Panc1 (cell line): ENCODE measurements at regions not wholly inside any gene's neighbourhood (a gene's known extent, or its start where the extent isn't known, plus 50 kb on each side); places are given as distances from the start of the nearest gene placed in this dataset.

Source experiments
- ATAC-seq: fragments of 200-7000 bp; cut with Tn5 transposase; 2 replicates; pipeline ENCODE4 v1.9.1; 2020; ENCODE audit warnings: mild to moderate bottlenecking, moderate library complexity
- BruUV-seq: library from RNA; stranded (reverse); fragments of 400-500 nt; replicated peaks from 2 replicates; lab custom pipeline; 2021; lab: Mats Ljungman, UMichigan
- CTCF ChIA-PET: fragments of 300-600 bp; sonication (Branson Sonifier 250); formaldehyde crosslinking; loops from one replicate; lab custom pipeline; 2022; ENCODE audit warnings: antibody characterized with exemption; lab: Charles Lee
- POLR2A ChIA-PET: fragments of 300-600 bp; sonication (Branson Sonifier 250); formaldehyde crosslinking; loops from one replicate; lab custom pipeline; 2022; ENCODE audit warnings: antibody characterized with exemption; lab: Charles Lee
- DNase-seq: peaks from one replicate; pipeline ENCODE4 v3.0.0-alpha.2; 2010; ENCODE audit warnings: low read depth, low spot score
- H3K27ac ChIP-seq: 2 replicates; pipeline ENCODE4 v1.5.1; 2011; ENCODE audit warnings: mild to moderate bottlenecking, low read length, inconsistent platforms
- H3K27me3 ChIP-seq: fragments of 200-500 bp; sonication (Bioruptor generic); 2 replicates; pipeline ENCODE4 v1.6.0; 2014; ENCODE audit warnings: low read length, inconsistent platforms; ENCODE audit not compliant: control insufficient read depth, insufficient read depth
- H3K36me3 ChIP-seq: fragments of 200-500 bp; sonication (Bioruptor generic); 2 replicates; pipeline ENCODE4 v1.5.1; 2014; ENCODE audit warnings: inconsistent platforms, mild to moderate bottlenecking, low read length, moderate library complexity; ENCODE audit not compliant: control insufficient read depth, insufficient read depth
- H3K4me1 ChIP-seq: 2 replicates; pipeline ENCODE4 v1.5.1; 2011; ENCODE audit warnings: inconsistent platforms, mild to moderate bottlenecking, low read length, moderate library complexity; ENCODE audit not compliant: control insufficient read depth, insufficient read depth
- H3K4me3 ChIP-seq, 2 experiments: 2 replicates each; pipeline ENCODE4 v1.5.1; 2011 to 2012; ENCODE audit warnings: low read depth in 2 of 2, low read length in 2 of 2, mild to moderate bottlenecking in 2 of 2, inconsistent platforms in 1 of 2, moderate library complexity in 1 of 2
- H3K9me3 ChIP-seq: fragments of 200-500 bp; sonication (Bioruptor generic); 2 replicates; pipeline ENCODE4 v1.5.1; 2014; ENCODE audit warnings: low read depth, mild to moderate bottlenecking, inconsistent platforms, low read length, moderate library complexity; ENCODE audit not compliant: control insufficient read depth, insufficient read depth
- POLR2AphosphoS5 ChIP-seq: IDR thresholded peaks from 2 replicates; pipeline ENCODE4 v1.6.1; 2012; ENCODE audit warnings: mild to moderate bottlenecking, low read depth, low read length, moderate library complexity
- SIN3A ChIP-seq: IDR thresholded peaks from 2 replicates; pipeline ENCODE4 v1.6.1; 2012; ENCODE audit warnings: low read depth, mild to moderate bottlenecking, low read length, moderate library complexity, borderline replicate concordance; ENCODE audit not compliant: insufficient read depth
- TCF7L2 ChIP-seq: IDR thresholded peaks from 2 replicates; pipeline ENCODE4 v1.6.1; 2011; ENCODE audit warnings: mild to moderate bottlenecking, low read depth, low read length, inconsistent platforms
- in situ Hi-C: cut with HindIII; loops from 2 replicates; pipeline ENCODE4 v1.10.0; 2016; ENCODE audit warnings: low sequenced_read_pairs, low pct_unique_long_range_greater_than_20kb
- intact Hi-C: fragments of 100-400 bp; cut with micrococcal nuclease; formaldehyde crosslinking; loops from one replicate; pipeline ENCODE4 v1.10.0; 2022; ENCODE audit not compliant: unreplicated experiment
- TF ChIP-seq, protein P1 (sequence below), 2 experiments: IDR thresholded peaks; 2 replicates each; pipeline ENCODE4 v1.6.1; 2011 to 2012; ENCODE audit warnings: low read depth in 2 of 2, control low read depth in 1 of 2, low read length in 1 of 2, mild to moderate bottlenecking in 1 of 2, moderate library complexity in 1 of 2; ENCODE audit not compliant: insufficient read depth in 1 of 2
- TF ChIP-seq, protein P2 (sequence below): fragments of 450-650 bp; IDR thresholded peaks from 2 replicates; pipeline ENCODE4 v1.5.1; 2017; ENCODE audit warnings: mild to moderate bottlenecking

DNA sequence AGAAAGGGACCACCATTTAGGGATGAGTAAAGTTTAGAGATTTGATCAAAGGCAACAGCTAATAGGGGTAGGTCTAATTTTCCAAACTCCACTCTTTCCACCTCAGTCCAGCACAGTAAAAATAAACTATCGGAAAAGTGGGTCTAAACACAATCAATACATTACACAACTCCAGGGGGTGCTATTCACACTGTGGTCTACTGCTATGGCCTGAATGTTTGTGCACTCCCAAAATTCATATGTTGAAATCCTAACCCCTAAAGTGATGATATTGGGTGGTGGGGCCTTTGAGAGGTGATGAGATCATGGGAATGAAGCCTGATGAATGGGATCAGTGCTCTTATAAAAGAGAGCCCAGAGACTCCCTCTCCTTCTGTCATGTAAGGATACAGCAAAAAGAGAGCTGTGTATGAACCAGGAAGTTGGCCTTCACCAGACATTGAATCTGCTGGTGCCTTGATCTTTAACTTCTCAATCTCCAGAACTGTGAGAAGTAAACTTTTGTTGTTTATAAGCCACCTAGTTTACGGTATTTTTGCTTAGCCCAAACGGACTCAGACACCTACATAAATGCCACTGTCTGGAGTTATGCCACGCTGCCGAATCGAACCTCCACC is 193.9 kb downstream of the OMA1 start:
- in situ Hi-C loops: no loop called here
- ATAC-seq (no peak), DNase-seq (no peak)
- Histone ChIP-seq H3K27ac (no peak overlapping the region), H3K4me3 (no peak overlapping the region), H3K4me1 (no peaks in the 10 kb centered on the region), H3K36me3 (no peaks in the 10 kb centered on the region), H3K27me3 (peaks cover 3% of the 10 kb centered on the region; the same call in 1 of the 2 replicates), H3K9me3 (no peaks in the 10 kb centered on the region)
- BruUV-seq: no TSS peak
- intact Hi-C loops: no loop called here
- TF ChIP-seq SIN3A (no peak), POLR2AphosphoS5 (no peak), TCF7L2 (no peak)
- TF ChIP-seq, protein P1, sequence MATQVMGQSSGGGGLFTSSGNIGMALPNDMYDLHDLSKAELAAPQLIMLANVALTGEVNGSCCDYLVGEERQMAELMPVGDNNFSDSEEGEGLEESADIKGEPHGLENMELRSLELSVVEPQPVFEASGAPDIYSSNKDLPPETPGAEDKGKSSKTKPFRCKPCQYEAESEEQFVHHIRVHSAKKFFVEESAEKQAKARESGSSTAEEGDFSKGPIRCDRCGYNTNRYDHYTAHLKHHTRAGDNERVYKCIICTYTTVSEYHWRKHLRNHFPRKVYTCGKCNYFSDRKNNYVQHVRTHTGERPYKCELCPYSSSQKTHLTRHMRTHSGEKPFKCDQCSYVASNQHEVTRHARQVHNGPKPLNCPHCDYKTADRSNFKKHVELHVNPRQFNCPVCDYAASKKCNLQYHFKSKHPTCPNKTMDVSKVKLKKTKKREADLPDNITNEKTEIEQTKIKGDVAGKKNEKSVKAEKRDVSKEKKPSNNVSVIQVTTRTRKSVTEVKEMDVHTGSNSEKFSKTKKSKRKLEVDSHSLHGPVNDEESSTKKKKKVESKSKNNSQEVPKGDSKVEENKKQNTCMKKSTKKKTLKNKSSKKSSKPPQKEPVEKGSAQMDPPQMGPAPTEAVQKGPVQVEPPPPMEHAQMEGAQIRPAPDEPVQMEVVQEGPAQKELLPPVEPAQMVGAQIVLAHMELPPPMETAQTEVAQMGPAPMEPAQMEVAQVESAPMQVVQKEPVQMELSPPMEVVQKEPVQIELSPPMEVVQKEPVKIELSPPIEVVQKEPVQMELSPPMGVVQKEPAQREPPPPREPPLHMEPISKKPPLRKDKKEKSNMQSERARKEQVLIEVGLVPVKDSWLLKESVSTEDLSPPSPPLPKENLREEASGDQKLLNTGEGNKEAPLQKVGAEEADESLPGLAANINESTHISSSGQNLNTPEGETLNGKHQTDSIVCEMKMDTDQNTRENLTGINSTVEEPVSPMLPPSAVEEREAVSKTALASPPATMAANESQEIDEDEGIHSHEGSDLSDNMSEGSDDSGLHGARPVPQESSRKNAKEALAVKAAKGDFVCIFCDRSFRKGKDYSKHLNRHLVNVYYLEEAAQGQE (IDR thresholded peaks at IDR 0.05; ENCODE audit: insufficient read depth in 1 of 2, low read depth in 2 of 2, low read length in 1 of 2): no peak
- TF ChIP-seq, protein P2, sequence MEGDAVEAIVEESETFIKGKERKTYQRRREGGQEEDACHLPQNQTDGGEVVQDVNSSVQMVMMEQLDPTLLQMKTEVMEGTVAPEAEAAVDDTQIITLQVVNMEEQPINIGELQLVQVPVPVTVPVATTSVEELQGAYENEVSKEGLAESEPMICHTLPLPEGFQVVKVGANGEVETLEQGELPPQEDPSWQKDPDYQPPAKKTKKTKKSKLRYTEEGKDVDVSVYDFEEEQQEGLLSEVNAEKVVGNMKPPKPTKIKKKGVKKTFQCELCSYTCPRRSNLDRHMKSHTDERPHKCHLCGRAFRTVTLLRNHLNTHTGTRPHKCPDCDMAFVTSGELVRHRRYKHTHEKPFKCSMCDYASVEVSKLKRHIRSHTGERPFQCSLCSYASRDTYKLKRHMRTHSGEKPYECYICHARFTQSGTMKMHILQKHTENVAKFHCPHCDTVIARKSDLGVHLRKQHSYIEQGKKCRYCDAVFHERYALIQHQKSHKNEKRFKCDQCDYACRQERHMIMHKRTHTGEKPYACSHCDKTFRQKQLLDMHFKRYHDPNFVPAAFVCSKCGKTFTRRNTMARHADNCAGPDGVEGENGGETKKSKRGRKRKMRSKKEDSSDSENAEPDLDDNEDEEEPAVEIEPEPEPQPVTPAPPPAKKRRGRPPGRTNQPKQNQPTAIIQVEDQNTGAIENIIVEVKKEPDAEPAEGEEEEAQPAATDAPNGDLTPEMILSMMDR: no peak
- POLR2A ChIA-PET: no interaction called here
- CTCF ChIA-PET: no interaction called here

DNA sequence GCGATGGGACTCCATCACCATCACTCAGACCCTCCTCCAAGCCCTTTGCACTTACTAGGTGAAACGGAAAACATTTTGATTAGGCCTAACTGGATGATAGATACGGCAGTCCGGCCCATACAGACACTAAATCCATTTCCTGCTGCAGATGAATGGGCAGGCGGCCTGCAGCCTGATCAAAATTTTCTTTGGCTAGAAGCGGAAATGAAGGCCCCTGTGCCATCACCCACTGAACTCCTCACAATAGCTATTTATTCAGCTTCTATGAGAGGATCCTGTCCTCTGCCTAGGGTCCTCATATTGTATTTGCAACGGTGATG is 200.5 kb downstream of the OMA1 start:
- Histone ChIP-seq H3K4me1 (no peaks in the 10 kb centered on the region), H3K27me3 (0 out of 2 replicates have a peak, but pooled peaks cover 2% of the 10 kb centered on the region), H3K9me3 (no peaks in the 10 kb centered on the region), H3K36me3 (no peaks in the 10 kb centered on the region), H3K27ac (no peak overlapping the region), H3K4me3 (no peak overlapping the region)
- TF ChIP-seq, protein P2: no peak
- TF ChIP-seq, protein P1 (IDR thresholded peaks at IDR 0.05; ENCODE audit: insufficient read depth in 1 of 2, low read depth in 2 of 2, low read length in 1 of 2): no peak
- TF ChIP-seq POLR2AphosphoS5 (no peak), TCF7L2 (no peak), SIN3A (no peak)
- no TSS peak for BruUV-seq
- ChIA-PET CTCF (no interaction called here), POLR2A (no interaction called here)
- in situ Hi-C loops (no loop called here), intact Hi-C loops (no loop called here)
- DNase-seq (no peak), ATAC-seq (no peak)
